Naive B cell (primary cell): ENCODE measurements at regions not wholly inside any gene's neighbourhood (a gene's known extent, or its start where the extent isn't known, plus 50 kb on each side); places are given as distances from the start of the nearest gene placed in this dataset.
"Not testable (repeated sequence)": the region's sequence is repeated elsewhere in the genome, so short reads cannot be mapped to it uniquely, and the experiment has no call there.

ENCODE experiments used
- ATAC-seq, 2 donors: fragments of 150-1000 bp; cut with Tn5 transposase; 2 replicates each; pipeline ENCODE4 v1.10.0; 2021; ENCODE audit warnings: low read depth in 2 of 2, mild to moderate bottlenecking in 2 of 2, moderate library complexity in 2 of 2
- DNase-seq: peaks from one replicate; pipeline ENCODE4 v3.0.0; 2022
- H3K27ac Mint-ChIP-seq, 6 donors: one replicate each; pipeline ENCODE4 v1.8.0; 2020 to 2022; ENCODE audit warnings: mild to moderate bottlenecking in 6 of 6, mixed read lengths in 6 of 6, moderate library complexity in 5 of 6, inconsistent platforms in 2 of 6
- H3K27me3 Mint-ChIP-seq, 3 donors: one replicate each; pipeline ENCODE4 v1.8.0; 2021 to 2022; ENCODE audit warnings: mixed read lengths in 3 of 3, mild to moderate bottlenecking in 1 of 3
- H3K36me3 Mint-ChIP-seq, 2 donors: one replicate each; pipeline ENCODE4 v1.8.0; 2020 to 2022; ENCODE audit warnings: mixed read lengths in 2 of 2, inconsistent platforms in 1 of 2, mild to moderate bottlenecking in 1 of 2
- H3K4me1 Mint-ChIP-seq, 3 donors: one replicate each; pipeline ENCODE4 v1.8.0; 2020 to 2022; ENCODE audit warnings: mixed read lengths in 3 of 3, inconsistent platforms in 1 of 3, mild to moderate bottlenecking in 1 of 3, moderate library complexity in 1 of 3
- H3K4me3 Mint-ChIP-seq, 8 donors: one replicate each; pipeline ENCODE4 v1.8.0; 2020 to 2022; ENCODE audit warnings: mild to moderate bottlenecking in 8 of 8, mixed read lengths in 8 of 8, moderate library complexity in 8 of 8, inconsistent platforms in 2 of 8
- H3K9me3 Mint-ChIP-seq, 7 donors: one replicate each; pipeline ENCODE4 v1.8.0; 2020 to 2022; ENCODE audit warnings: mixed read lengths in 7 of 7, mild to moderate bottlenecking in 5 of 7, inconsistent platforms in 2 of 7, moderate library complexity in 1 of 7

GRCh38 chr22:48071305-48071704 is 1308.9 kb downstream of the TBC1D22A start:
- peak overlapping the region in 1 of 8 donors; percentile 4 for H3K4me3 Mint-ChIP-seq

DNA sequence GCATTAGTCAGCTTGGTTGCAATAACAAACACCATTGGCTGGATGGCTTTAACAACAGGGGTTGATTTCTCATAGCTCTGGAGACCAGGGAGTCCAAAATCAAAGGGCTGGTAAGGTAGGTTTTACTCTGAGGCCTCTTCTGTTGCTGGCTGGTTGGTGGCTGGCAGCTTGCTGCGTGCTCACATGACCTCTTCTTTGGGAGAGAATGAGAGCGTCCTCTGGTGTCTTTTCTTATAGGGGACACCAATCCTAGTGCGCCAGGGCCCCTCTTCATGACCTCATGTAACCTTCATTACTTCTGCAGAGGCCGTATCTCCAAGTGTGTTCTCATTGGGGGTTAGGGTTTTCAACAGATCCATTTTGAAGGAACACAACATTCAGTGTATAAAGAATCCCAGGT is 1308.3 kb downstream of the TBC1D22A start:
- no peaks in the 10 kb centered on the region for H3K36me3 Mint-ChIP-seq
- peaks cover 16 to 37% (median 30%) of the 10 kb centered on the region in 3 donors for H3K4me1 Mint-ChIP-seq
- peak overlapping the region in 2 of 8 donors; percentile 33 to 41 for H3K4me3 Mint-ChIP-seq
- DNase-seq (no peak), ATAC-seq (no peak)
- H3K27me3 Mint-ChIP-seq = peaks cover 0 to 12% (median 0%) of the 10 kb centered on the region in 3 donors
- H3K27ac Mint-ChIP-seq = no peak overlapping the region
- H3K9me3 Mint-ChIP-seq = peaks cover 0 to 9% (median 0%) of the 10 kb centered on the region in 7 donors

More at GRCh38 chr22:48071305-48071704, 1308.9 kb downstream of the TBC1D22A start:
- DNase-seq = no peak
- no peak for ATAC-seq
- Mint-ChIP-seq H3K9me3 (peaks cover 0 to 9% (median 0%) of the 10 kb centered on the region in 7 donors), H3K4me1 (peaks cover 16 to 37% (median 27%) of the 10 kb centered on the region in 3 donors), H3K27ac (no peak overlapping the region), H3K27me3 (peaks cover 0 to 12% (median 0%) of the 10 kb centered on the region in 3 donors), H3K36me3 (no peaks in the 10 kb centered on the region)

GRCh38 chr22:48070083-48070482 is 1307.6 kb downstream of the TBC1D22A start:
- Mint-ChIP-seq H3K4me1 (peaks cover 16 to 37% (median 34%) of the 10 kb centered on the region in 3 donors), H3K4me3 (no peak overlapping the region), H3K36me3 (no peaks in the 10 kb centered on the region), H3K9me3 (peaks cover 0 to 9% (median 0%) of the 10 kb centered on the region in 7 donors), H3K27ac (no peak overlapping the region), H3K27me3 (peaks cover 0 to 15% (median 0%) of the 10 kb centered on the region in 3 donors)
- DNase-seq (no peak), ATAC-seq (no peak)

- Mint-ChIP-seq H3K4me3 (no peak overlapping the region), H3K27me3 (peaks cover 0 to 12% (median 4%) of the 10 kb centered on the region in 3 donors), H3K36me3 (no peaks in the 10 kb centered on the region), H3K4me1 (peaks cover 15 to 34% (median 33%) of the 10 kb centered on the region in 3 donors), H3K27ac (no peak overlapping the region), H3K9me3 (peaks cover 0 to 9% (median 0%) of the 10 kb centered on the region in 7 donors)
- DNase-seq (no peak), ATAC-seq (no peak)
Observed at GRCh38 chr22:48069256-48069655, 1306.8 kb downstream of the TBC1D22A start.

- peak overlapping the region in 4 of 6 donors; percentile 7 to 91 (median 52) for H3K27ac Mint-ChIP-seq
- DNase-seq (no peak), ATAC-seq (peak; percentile 50 to 72)
- H3K36me3 Mint-ChIP-seq = no peaks in the 10 kb centered on the region
- H3K4me3 Mint-ChIP-seq = peak overlapping the region in 2 of 8 donors; percentile 21 to 52
- peaks cover 0 to 16% (median 11%) of the 10 kb centered on the region in 3 donors for H3K27me3 Mint-ChIP-seq
- H3K4me1 Mint-ChIP-seq = peaks cover 14 to 34% (median 33%) of the 10 kb centered on the region in 3 donors
- peaks cover 0 to 5% (median 0%) of the 10 kb centered on the region in 7 donors for H3K9me3 Mint-ChIP-seq
Observed at GRCh38 chr22:48068323-48068885, 1306.0 kb downstream of the TBC1D22A start.

- ATAC-seq (no peak), DNase-seq (no peak)
- Mint-ChIP-seq H3K27me3 (peaks cover 0 to 16% (median 11%) of the 10 kb centered on the region in 3 donors), H3K4me3 (no peak overlapping the region), H3K4me1 (peaks cover 10 to 20% (median 18%) of the 10 kb centered on the region in 3 donors), H3K9me3 (peaks cover 0 to 4% (median 0%) of the 10 kb centered on the region in 7 donors), H3K36me3 (no peaks in the 10 kb centered on the region), H3K27ac (peak overlapping the region in 2 of 6 donors; percentile 42 to 70)
Observed at GRCh38 chr22:48065892-48066291, 1303.4 kb downstream of the TBC1D22A start.

DNA sequence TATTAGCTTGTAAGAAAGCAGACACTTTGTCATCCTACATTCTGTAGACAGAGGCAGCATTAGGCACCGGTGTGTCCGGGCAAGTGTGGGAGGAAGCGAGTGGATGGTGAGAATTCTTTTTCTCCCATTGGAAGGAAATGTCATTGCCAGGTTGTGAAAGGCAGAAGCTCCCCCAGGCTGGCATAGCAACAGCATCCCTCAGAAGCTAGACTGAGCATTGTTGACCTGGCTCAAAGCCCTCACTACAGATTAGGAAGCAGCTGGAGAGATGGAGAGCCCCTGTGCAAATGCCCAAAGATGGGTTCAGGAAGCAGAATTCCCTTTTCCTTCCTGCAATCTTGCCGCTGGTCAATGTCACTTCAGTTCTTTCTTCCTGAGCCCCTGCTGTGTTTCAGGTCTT is 1299.3 kb downstream of the TBC1D22A start:
- Mint-ChIP-seq H3K27me3 (peaks cover 0 to 31% (median 26%) of the 10 kb centered on the region in 3 donors), H3K27ac (no peak overlapping the region), H3K9me3 (peaks cover 0 to 6% (median 0%) of the 10 kb centered on the region in 7 donors)

DNA sequence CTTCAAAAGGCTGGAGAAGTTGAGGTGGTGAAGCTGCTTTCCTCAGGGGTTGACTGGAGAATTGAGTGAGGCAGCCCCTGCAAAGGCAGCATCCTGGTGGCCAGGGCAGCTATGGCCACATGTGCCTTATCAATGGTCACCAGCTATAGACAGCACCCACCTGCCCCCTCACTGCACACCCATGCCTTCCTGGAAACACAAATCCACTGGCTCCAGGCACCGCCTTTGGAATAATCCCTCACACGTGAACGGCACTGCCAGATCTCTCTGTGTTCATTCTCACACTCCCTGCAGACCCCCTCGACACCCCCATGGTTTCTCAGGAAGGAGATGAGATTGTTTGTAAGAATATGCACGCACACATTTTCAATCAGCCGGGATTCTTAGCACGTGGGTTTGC is 1297.8 kb downstream of the TBC1D22A start:
- Mint-ChIP-seq H3K4me3 (no peak overlapping the region), H3K27ac (peak overlapping the region in 1 of 6 donors; percentile 86), H3K27me3 (peaks cover 0 to 29% (median 28%) of the 10 kb centered on the region in 3 donors), H3K9me3 (peaks cover 0 to 6% (median 0%) of the 10 kb centered on the region in 7 donors), H3K4me1 (peaks cover 0 to 8% (median 0%) of the 10 kb centered on the region in 3 donors), H3K36me3 (peaks cover 0 to 16% of the 10 kb centered on the region in 2 donors)
- ATAC-seq = no peak
- DNase-seq = no peak

More for the DNA sequence above, 1299.3 kb downstream of the TBC1D22A start:
- DNase-seq (no peak), ATAC-seq (no peak)
- peaks cover 0 to 15% (median 0%) of the 10 kb centered on the region in 3 donors for H3K4me1 Mint-ChIP-seq
- H3K4me3 Mint-ChIP-seq = no peak overlapping the region
- peaks cover 0 to 14% of the 10 kb centered on the region in 2 donors for H3K36me3 Mint-ChIP-seq

GRCh38 chr22:48059521-48059920 is 1297.1 kb downstream of the TBC1D22A start:
- H3K27ac Mint-ChIP-seq, H3K4me3 Mint-ChIP-seq, ATAC-seq, H3K9me3 Mint-ChIP-seq, DNase-seq, H3K4me1 Mint-ChIP-seq: not testable (repeated sequence)
- Mint-ChIP-seq H3K36me3 (peaks cover 0 to 16% of the 10 kb centered on the region in 2 donors), H3K27me3 (peaks cover 0 to 28% (median 23%) of the 10 kb centered on the region in 3 donors)

DNA sequence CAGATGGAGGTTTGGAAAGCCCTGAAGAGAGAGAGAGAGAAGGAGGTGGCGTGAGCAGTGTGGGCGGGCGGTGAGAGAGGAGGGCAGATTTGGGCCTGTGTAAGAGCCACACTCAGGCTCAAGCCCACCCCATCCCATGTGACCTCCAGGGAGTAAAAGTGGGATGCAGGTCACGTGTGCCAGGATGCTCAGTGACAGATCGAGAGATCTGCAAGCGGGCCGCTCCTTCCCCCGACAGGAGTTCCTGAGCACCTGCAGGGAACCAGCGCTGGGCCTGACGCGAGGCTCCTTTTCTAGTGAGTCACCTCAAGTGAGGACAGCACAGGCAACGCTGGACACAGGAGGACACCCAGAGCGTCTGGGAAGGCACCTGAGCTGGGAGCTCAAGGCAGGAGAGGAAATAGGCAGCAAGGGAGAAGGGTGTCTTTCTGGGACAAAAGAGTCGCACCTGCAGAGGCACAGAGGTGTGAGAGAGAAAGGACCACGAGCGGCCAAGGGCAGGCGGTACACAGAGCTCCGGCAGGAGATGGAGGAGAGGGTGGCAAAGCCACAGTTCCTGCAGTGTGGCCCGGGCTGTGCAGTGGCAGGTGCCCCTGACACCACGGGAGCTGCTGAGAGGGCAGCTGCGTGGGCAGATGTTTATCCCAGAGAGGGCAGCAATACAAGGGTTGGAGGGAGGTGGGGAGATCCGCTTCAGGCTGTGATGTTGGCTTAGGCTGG is 1294.8 kb downstream of the TBC1D22A start:
- ATAC-seq (no peak), DNase-seq (no peak)
- no peak overlapping the region for H3K4me3 Mint-ChIP-seq
- peaks cover 4 to 17% (median 16%) of the 10 kb centered on the region in 3 donors for H3K27me3 Mint-ChIP-seq
- peaks cover 0 to 16% of the 10 kb centered on the region in 2 donors for H3K36me3 Mint-ChIP-seq
- peaks cover 0 to 8% (median 5%) of the 10 kb centered on the region in 3 donors for H3K4me1 Mint-ChIP-seq
- H3K9me3 Mint-ChIP-seq = peaks cover 0 to 6% (median 0%) of the 10 kb centered on the region in 7 donors
- peak overlapping the region in 2 of 6 donors; percentile 7 to 65 for H3K27ac Mint-ChIP-seq

- Mint-ChIP-seq H3K27me3 (peaks cover 4 to 17% (median 16%) of the 10 kb centered on the region in 3 donors), H3K4me3 (no peak overlapping the region), H3K9me3 (peaks cover 0 to 6% (median 0%) of the 10 kb centered on the region in 7 donors), H3K36me3 (peaks cover 0 to 16% of the 10 kb centered on the region in 2 donors), H3K27ac (no peak overlapping the region), H3K4me1 (peaks cover 0 to 8% (median 5%) of the 10 kb centered on the region in 3 donors)
- DNase-seq (no peak), ATAC-seq (no peak)
Observed at GRCh38 chr22:48055827-48056226, 1293.4 kb downstream of the TBC1D22A start.

DNA sequence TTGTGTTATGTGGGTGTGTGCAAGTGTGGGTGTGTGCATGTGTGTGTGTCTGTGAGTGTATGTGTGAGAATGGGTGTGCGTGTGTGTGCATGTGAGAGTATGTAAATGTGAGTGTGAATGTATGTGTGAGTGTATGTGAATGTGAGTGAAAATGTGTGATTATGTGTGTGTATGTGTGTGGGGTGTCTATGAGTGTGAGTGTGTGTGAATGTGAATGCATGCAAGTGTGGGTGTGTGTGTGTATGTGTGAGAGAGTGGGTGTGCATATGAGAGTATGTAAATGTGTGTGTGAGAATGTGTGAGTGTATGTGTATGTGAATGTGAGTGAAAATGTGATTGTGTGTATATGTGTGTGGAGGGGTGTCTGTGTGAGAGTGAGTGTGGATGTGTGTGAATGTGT is 1292.7 kb downstream of the TBC1D22A start:
- H3K4me3 Mint-ChIP-seq = no peak overlapping the region
- peaks cover 4 to 17% (median 16%) of the 10 kb centered on the region in 3 donors for H3K27me3 Mint-ChIP-seq
- ATAC-seq (no peak), DNase-seq (no peak)
- H3K4me1 Mint-ChIP-seq = peaks cover 0 to 8% (median 5%) of the 10 kb centered on the region in 3 donors
- H3K9me3 Mint-ChIP-seq = peaks cover 0 to 6% (median 0%) of the 10 kb centered on the region in 7 donors
- H3K36me3 Mint-ChIP-seq = peaks cover 0 to 16% of the 10 kb centered on the region in 2 donors
- no peak overlapping the region for H3K27ac Mint-ChIP-seq

DNA sequence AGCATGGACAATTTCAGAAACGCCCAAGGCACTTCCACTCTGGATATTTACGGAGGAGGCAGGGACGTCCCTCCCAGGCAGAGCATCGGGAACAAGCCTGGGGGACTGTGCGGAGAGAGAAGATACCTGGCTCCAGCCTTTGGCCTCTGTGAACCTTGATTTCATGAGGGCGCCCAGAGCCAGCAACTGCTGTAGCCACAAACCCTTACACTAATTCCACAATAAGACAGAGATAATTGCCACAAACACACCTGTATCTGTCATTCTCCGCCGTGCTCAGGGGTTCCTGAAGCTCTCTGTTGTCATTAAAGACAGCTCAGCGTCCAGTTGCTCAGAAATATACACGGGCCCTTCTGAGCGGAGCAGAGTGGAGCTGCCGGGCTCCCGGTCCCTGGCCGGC is 1292.1 kb downstream of the TBC1D22A start:
- Mint-ChIP-seq H3K4me3 (no peak overlapping the region), H3K9me3 (peaks cover 0 to 6% (median 0%) of the 10 kb centered on the region in 7 donors), H3K27ac (no peak overlapping the region), H3K4me1 (peaks cover 0 to 8% (median 5%) of the 10 kb centered on the region in 3 donors), H3K36me3 (peaks cover 0 to 16% of the 10 kb centered on the region in 2 donors), H3K27me3 (peaks cover 4 to 17% (median 16%) of the 10 kb centered on the region in 3 donors)
- DNase-seq (no peak), ATAC-seq (no peak)
